H9 (cell line): ENCODE measurements at regions not wholly inside any gene's neighbourhood (a gene's known extent, or its start where the extent isn't known, plus 50 kb on each side); places are given as distances from the start of the nearest gene placed in this dataset.

Source experiments
- DNase-seq: peaks from one replicate; pipeline ENCODE4 v3.0.0-alpha.2; 2017
- H2AFZ ChIP-seq: one replicate; pipeline ENCODE4 v1.6.1; 2013; ENCODE audit warnings: mild to moderate bottlenecking, low read length, control low read depth, moderate library complexity
- H2AK5ac ChIP-seq: 2 replicates; pipeline ENCODE4 v1.6.1; 2013; ENCODE audit warnings: low read length, control low read depth, mixed read lengths; ENCODE audit not compliant: insufficient read length
- H2BK120ac ChIP-seq: one replicate; pipeline ENCODE4 v1.6.1; 2013; ENCODE audit warnings: low read depth, mild to moderate bottlenecking, low read length, control low read depth, inconsistent platforms; ENCODE audit not compliant: poor library complexity, severe bottlenecking
- H2BK12ac ChIP-seq: 2 replicates; pipeline ENCODE4 v1.6.1; 2013; ENCODE audit warnings: low read length, control low read depth, mixed read lengths, low read depth; ENCODE audit not compliant: insufficient read length
- H2BK15ac ChIP-seq: 2 replicates; pipeline ENCODE4 v1.6.1; 2013; ENCODE audit warnings: low read depth, low read length, control low read depth
- H2BK20ac ChIP-seq: one replicate; pipeline ENCODE4 v1.6.1; 2013; ENCODE audit warnings: low read depth, mild to moderate bottlenecking, low read length, control low read depth, inconsistent platforms; ENCODE audit not compliant: poor library complexity, severe bottlenecking
- H2BK5ac ChIP-seq: 2 replicates; pipeline ENCODE4 v1.6.1; 2013; ENCODE audit warnings: low read length, control low read depth, mixed read lengths; ENCODE audit not compliant: insufficient read length
- H3K14ac ChIP-seq: 2 replicates; pipeline ENCODE4 v1.6.1; 2013; ENCODE audit warnings: low read length, control low read depth; ENCODE audit not compliant: insufficient read depth
- H3K18ac ChIP-seq: 2 replicates; pipeline ENCODE4 v1.6.1; 2013; ENCODE audit warnings: low read depth, mild to moderate bottlenecking, mixed read lengths, low read length, control low read depth; ENCODE audit not compliant: insufficient read length
- H3K23ac ChIP-seq: 2 replicates; pipeline ENCODE4 v1.6.1; 2013; ENCODE audit warnings: low read length, control low read depth, mixed read lengths, low read depth; ENCODE audit not compliant: insufficient read length
- H3K23me2 ChIP-seq: 2 replicates; pipeline ENCODE4 v1.6.1; 2013; ENCODE audit warnings: low read depth, mild to moderate bottlenecking, mixed read lengths, low read length, control low read depth; ENCODE audit not compliant: insufficient read length, poor library complexity, severe bottlenecking
- H3K27ac ChIP-seq: 2 replicates; pipeline ENCODE4 v1.5.1; 2013; ENCODE audit warnings: low read length, control low read depth, mixed read lengths, low read depth; ENCODE audit not compliant: insufficient read length
- H3K27me3 ChIP-seq: 2 replicates; pipeline ENCODE4 v1.6.1; 2013; ENCODE audit warnings: low read length, control low read depth, inconsistent platforms; ENCODE audit not compliant: insufficient read depth
- H3K4ac ChIP-seq: 2 replicates; pipeline ENCODE4 v1.6.1; 2013; ENCODE audit warnings: low read depth, mild to moderate bottlenecking, control low read depth, inconsistent platforms, low read length, moderate library complexity
- H3K4me1 ChIP-seq: 2 replicates; pipeline ENCODE4 v1.6.1; 2013; ENCODE audit warnings: low read length, control low read depth, inconsistent platforms; ENCODE audit not compliant: insufficient read depth
- H3K4me2 ChIP-seq: 2 replicates; pipeline ENCODE4 v1.6.1; 2013; ENCODE audit warnings: low read length, control low read depth, mixed read lengths; ENCODE audit not compliant: insufficient read length, insufficient read depth
- H3K56ac ChIP-seq: 2 replicates; pipeline ENCODE4 v1.6.1; 2013; ENCODE audit warnings: low read depth, mild to moderate bottlenecking, mixed read lengths, low read length, control low read depth; ENCODE audit not compliant: insufficient read length
- H3K79me1 ChIP-seq: 2 replicates; pipeline ENCODE4 v1.6.1; 2013; ENCODE audit warnings: low read depth, mild to moderate bottlenecking, moderate library complexity, low read length, control low read depth, inconsistent platforms; ENCODE audit not compliant: insufficient read depth, poor library complexity, severe bottlenecking
- H3K79me2 ChIP-seq: 2 replicates; pipeline ENCODE4 v1.6.1; 2013; ENCODE audit warnings: low read length, control low read depth, inconsistent platforms; ENCODE audit not compliant: insufficient read depth
- H3K9ac ChIP-seq: 2 replicates; pipeline ENCODE4 v1.6.1; 2013; ENCODE audit warnings: low read length, control low read depth, mixed read lengths; ENCODE audit not compliant: insufficient read length; ENCODE audit errors: extremely low read depth
- H3K9me3 ChIP-seq: one replicate; pipeline ENCODE4 v1.6.1; 2013; ENCODE audit warnings: low read depth, low read length, inconsistent platforms; ENCODE audit not compliant: control insufficient read depth
- H3T11ph ChIP-seq: one replicate; pipeline ENCODE4 v1.6.1; 2013; ENCODE audit warnings: mild to moderate bottlenecking, low read length, control low read depth, inconsistent platforms
- H4K20me1 ChIP-seq: one replicate; pipeline ENCODE4 v1.6.1; 2013; ENCODE audit not compliant: control insufficient read depth, insufficient read length, insufficient read depth
- H4K5ac ChIP-seq: 2 replicates; pipeline ENCODE4 v1.6.1; 2013; ENCODE audit warnings: low read depth, mild to moderate bottlenecking, mixed read lengths, low read length, control low read depth; ENCODE audit not compliant: insufficient read length
- H4K8ac ChIP-seq: replicated peaks from 2 replicates; pipeline ENCODE4 v1.6.1; 2013; ENCODE audit warnings: low read length, control low read depth, mixed read lengths, low read depth; ENCODE audit not compliant: insufficient read length
- H4K91ac ChIP-seq: 2 replicates; pipeline ENCODE4 v1.6.1; 2013; ENCODE audit warnings: low read depth, mild to moderate bottlenecking, moderate library complexity, mixed read lengths, low read length, control low read depth; ENCODE audit not compliant: insufficient read length
- H3K27ac Mint-ChIP-seq, 3 experiments: 2 replicates in 2 of 3; 3 replicates in 1 of 3; pipeline ENCODE4 v1.8.0; 2020 to 2021; ENCODE audit warnings: mixed read lengths in 3 of 3, mild to moderate bottlenecking in 1 of 3, moderate library complexity in 1 of 3
- H3K27me3 Mint-ChIP-seq: 2 replicates; pipeline ENCODE4 v1.8.0; 2021; ENCODE audit warnings: low read depth, mild to moderate bottlenecking, moderate library complexity, mixed read lengths
- H3K36me3 Mint-ChIP-seq, 3 experiments: 2 replicates in 2 of 3; 3 replicates in 1 of 3; pipeline ENCODE4 v1.8.0; 2020 to 2021; ENCODE audit warnings: low read depth in 3 of 3, mixed read lengths in 3 of 3; ENCODE audit not compliant: insufficient read depth in 1 of 3
- H3K4me1 Mint-ChIP-seq, 2 experiments: 2 replicates each; pipeline ENCODE4 v1.8.0; 2020; ENCODE audit warnings: mixed read lengths in 2 of 2
- H3K4me3 Mint-ChIP-seq, 2 experiments: 2 replicates in 1 of 2; 3 replicates in 1 of 2; pipeline ENCODE4 v1.8.0; 2020 to 2021; ENCODE audit warnings: mild to moderate bottlenecking in 2 of 2, mixed read lengths in 2 of 2, moderate library complexity in 1 of 2
- H3K9me3 Mint-ChIP-seq, 2 experiments: 2 replicates in 1 of 2; 3 replicates in 1 of 2; pipeline ENCODE4 v1.8.0; 2020; ENCODE audit warnings: mild to moderate bottlenecking in 2 of 2, mixed read lengths in 2 of 2, moderate library complexity in 1 of 2
- CTCF ChIP-seq: fragments of 200-600 bp; sonication (generic); conservative IDR thresholded peaks from 3 replicates; pipeline ENCODE4 v1.8.0; 2021; ENCODE audit warnings: antibody characterized with exemption, mild to moderate bottlenecking
- WGBS: extraction: QIAGEN DNeasy Blood & Tissue Kit; methylation state at CpG from one replicate; pipeline ENCODE4 v1.1.7; 2013; ENCODE audit warnings: missing lambda C conversion rate, low lambda C conversion rate, mixed read lengths; ENCODE audit not compliant: insufficient read length; ENCODE audit errors: extremely low coverage; 5-methylcytosine and 5-hydroxymethylcytosine counted together

- Histone ChIP-seq H4K8ac (no peak overlapping the region), H3K4me2 (no peak overlapping the region), H2BK20ac (no peak overlapping the region), H3T11ph (no peak overlapping the region), H4K91ac (no peak overlapping the region), H2BK120ac (no peak overlapping the region), H2BK5ac (no peak overlapping the region), H3K4me1 (no peaks in the 10 kb centered on the region), H3K9ac (no peak overlapping the region), H3K14ac (no peak overlapping the region), H4K5ac (no peak overlapping the region), H4K20me1 (no peaks in the 10 kb centered on the region), H3K9me3 (no peaks in the 10 kb centered on the region), H3K23ac (no peak overlapping the region), H2AK5ac (no peak overlapping the region), H3K27ac (no peak overlapping the region), H3K27me3 (no peaks in the 10 kb centered on the region; the same call in 1 of the 2 replicates), H3K4ac (no peak overlapping the region), H3K56ac (no peak overlapping the region), H3K79me2 (no peaks in the 10 kb centered on the region), H3K79me1 (no peaks in the 10 kb centered on the region), H2BK12ac (no peak overlapping the region), H2AFZ (no peak overlapping the region), H3K23me2 (no peaks in the 10 kb centered on the region), H2BK15ac (no peak overlapping the region), H3K18ac (no peak overlapping the region)
- no peak overlapping the region for H3K27ac Mint-ChIP-seq
- no peaks in the 10 kb centered on the region for H3K27me3 Mint-ChIP-seq
- WGBS = no CpG with 5 or more reads among the region's 5 CpGs
- H3K4me1 Mint-ChIP-seq = peaks cover 22 to 24% of the 10 kb centered on the region in 2 experiments
- no peak for DNase-seq
- peaks cover 8 to 15% of the 10 kb centered on the region in 2 experiments for H3K9me3 Mint-ChIP-seq
- H3K4me3 Mint-ChIP-seq = no peak overlapping the region
- TF ChIP-seq CTCF = no peak
- peaks cover 0 to 5% (median 0%) of the 10 kb centered on the region in 3 experiments; a peak in 3 of 7 replicates for H3K36me3 Mint-ChIP-seq
These were observed 344.2 kb upstream of the SULF2 start for GRCh38 chr20:48129345-48129942.
